HG03460 (cell line): ENCODE measurements at regions not wholly inside any gene's neighbourhood (a gene's known extent, or its start where the extent isn't known, plus 50 kb on each side); places are given as distances from the start of the nearest gene placed in this dataset.
"Not testable (repeated sequence)": the region's sequence is repeated elsewhere in the genome, so short reads cannot be mapped to it uniquely, and the experiment has no call there.

Source experiments
- ATAC-seq: cut with Tn5 transposase; IDR thresholded peaks from one replicate; pipeline ENCODE4 v1.9.1; 2021; ENCODE audit not compliant: unreplicated experiment

DNA sequence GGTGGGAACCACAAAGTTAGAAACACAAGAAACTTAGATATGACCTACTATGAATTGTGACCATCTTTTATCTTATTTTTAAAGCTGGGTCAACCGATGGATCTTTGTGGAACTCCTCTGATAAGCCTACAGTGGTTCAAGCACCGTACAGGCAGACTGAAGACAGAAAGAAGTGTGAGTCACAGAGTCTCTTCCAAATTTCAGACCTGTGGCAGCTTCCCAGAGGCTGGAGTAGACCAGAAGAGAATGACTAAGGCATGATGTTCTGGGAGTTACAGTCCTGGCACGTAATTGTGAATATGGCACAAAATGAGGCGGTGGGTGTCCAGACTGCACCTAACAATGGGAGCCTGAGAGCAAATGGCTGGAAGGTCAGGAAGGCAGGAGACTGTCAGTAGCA lies 70.0 kb downstream of the LMO4 start:
- no peak for ATAC-seq

DNA sequence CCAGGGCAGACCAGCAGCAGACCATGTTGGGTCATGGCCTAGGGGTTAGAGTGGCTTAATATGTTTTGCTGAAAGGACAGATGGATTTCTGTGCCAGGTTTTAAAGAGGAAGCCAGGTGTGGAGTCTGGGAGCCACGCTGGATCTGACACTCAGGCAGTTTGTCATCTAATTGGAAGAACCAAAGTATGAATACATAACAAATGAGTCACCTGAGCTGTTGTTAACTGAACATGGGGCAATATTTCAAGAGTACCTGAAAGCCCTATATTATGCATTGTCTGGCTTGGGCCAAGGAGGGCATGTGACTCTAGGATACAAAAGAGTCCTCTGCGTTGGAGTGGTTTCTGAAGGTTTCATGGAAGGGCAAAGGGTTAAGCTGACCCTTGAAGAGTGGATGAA lies 70.6 kb downstream of the LMO4 start:
- no peak for ATAC-seq

DNA sequence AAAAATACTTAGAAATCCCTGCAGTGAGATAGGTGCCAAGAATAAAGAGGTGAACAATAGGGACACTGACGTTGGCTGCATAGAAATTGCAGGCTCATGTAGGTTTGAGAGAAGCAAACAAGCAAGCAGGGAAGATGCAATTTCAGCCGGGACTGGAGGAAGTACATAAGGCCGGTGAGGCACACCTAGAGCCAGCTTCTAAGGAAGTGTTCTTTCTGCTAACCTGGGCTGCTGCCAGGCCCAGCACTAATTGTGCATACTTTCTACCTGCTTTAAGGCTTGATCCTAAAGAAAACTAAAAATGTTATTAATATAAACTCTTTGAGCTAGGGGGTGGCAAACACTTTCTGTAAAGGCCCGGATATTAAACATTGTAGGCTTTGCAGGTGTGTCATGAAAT lies 71.0 kb downstream of the LMO4 start:
- no peak for ATAC-seq

DNA sequence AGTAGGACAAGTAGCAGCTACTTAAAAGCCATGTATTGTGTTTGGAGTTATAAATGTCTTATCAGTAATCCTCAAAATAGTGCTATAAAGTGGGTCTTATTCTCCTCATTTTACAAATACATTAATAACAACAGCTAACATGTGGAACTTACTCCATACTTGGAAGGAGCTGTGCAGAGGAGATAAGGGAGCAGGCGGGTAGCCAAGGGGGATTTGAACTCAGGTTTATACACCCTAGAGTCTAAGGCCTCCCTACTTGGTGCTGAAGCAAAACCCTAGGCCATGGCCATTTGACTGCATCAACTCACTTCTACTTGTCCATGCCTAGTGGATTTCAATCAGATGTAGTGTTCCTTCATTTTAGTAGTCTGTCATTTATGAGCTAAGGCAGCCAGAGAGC lies 72.1 kb downstream of the LMO4 start:
- no peak for ATAC-seq

DNA sequence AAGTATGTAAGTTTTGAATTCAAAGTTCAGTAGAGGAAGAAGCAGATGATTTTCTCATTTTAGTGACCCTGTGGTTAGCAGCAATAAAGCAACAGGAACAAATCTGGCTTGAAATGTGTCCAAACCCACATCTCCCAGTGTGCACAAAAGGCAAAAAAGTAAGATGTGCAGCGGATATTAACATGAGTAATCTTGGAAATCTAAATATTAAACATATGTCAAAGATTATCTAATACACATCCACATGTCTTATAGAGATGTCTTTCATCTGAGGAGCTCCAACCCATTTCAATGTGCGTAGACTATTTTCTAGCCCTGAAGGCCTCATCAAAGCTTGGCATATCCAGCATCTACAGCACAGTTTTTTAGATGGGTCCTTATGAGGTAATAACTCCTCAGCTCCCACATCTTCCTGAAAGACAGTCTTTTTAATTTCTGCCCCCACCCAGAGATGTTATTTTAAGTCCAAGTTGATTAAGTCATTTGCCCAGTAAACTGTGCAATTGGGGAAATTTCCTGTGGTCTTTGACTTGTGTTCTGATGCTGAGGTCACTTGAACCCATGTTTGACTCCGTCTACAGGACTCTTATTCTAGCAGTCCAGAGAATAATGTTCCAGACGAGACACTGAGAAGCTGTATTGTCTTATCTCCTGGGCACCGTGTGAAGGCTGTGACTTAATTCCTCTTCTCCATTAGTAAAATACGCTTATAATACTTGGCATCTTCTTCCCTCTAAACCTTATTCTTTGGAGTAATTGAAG lies 73.7 kb downstream of the LMO4 start:
- no peak for ATAC-seq

DNA sequence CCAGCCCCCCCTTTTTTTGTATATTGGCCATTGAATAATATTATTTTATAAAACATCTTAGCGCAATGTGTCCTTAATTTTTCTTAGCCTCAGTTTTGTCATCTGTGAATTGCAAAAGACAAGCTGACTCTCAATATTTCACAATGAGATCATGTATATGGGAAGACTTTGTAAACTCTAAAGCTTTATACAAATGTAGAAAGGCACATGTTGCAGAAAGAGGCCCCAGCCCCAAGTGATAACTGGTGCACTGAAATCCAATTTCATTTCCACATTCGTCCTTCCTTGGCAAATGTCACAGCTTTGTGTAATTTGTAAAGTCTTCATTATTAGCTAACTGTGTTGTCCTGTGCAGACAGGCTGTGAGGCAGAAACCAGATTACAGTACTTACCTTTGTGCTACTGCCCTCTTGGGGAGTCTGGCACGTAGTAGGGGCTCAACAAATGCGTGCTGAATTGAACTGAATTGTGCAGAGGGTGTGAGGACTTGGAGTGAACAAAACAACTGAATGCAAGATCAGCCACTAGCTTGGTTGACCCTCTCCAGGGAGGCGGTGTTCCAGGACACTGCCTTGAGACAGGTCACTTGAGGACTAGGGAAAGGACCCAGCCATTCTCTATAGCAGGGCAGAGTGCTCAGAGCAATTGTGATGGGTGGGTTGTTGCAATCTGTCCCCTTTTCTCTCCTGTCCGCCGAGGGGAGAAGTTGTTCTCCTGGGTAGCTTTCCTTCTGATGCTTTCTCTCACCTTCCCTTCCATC lies 74.6 kb downstream of the LMO4 start:
- ATAC-seq = no peak

DNA sequence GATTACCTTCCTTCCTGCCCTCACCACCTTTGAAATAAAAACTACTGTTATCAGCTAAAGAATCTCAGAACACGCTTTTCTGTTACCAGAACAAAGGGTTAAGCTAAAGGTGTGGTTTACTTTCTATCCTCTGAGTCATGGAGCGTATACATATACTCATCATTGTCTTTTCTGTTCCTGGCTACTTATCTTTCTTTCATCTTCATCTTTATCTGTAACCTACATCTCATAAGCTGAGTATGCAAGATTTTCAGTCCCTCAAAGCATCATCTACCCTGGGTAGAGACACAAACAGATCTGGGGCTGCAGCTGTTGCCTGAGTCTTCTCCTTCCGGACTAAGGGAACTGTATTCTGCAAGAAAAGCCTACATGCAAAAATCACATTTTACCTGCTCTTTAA lies 75.6 kb downstream of the LMO4 start:
- ATAC-seq = no peak

DNA sequence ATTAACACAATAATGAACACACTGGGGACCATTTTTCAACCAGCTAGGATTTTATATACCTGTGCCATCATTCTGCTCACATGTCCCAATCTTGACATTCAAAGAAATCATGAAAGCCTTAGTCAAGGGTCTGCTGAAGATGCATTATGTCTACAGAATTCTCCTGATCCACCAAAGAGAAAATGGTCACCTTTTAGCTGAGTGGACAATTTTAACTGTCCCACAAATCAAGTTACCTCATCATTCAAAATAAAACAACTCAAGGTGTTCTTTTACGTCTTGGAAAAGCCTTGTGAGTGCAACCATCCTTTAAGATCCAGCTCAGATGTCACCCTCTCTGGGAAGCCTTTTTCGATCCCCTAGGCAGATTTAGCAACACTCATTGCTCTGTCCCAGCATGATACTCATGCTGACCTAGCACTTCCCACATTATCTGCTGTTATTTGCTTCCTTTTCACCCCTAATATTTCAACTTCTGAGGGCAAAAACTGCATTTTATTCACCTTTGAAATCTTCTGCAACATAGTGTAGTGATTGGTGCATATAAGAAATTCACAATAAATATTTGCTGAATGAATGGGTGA lies 80.1 kb downstream of the LMO4 start:
- no peak for ATAC-seq

DNA sequence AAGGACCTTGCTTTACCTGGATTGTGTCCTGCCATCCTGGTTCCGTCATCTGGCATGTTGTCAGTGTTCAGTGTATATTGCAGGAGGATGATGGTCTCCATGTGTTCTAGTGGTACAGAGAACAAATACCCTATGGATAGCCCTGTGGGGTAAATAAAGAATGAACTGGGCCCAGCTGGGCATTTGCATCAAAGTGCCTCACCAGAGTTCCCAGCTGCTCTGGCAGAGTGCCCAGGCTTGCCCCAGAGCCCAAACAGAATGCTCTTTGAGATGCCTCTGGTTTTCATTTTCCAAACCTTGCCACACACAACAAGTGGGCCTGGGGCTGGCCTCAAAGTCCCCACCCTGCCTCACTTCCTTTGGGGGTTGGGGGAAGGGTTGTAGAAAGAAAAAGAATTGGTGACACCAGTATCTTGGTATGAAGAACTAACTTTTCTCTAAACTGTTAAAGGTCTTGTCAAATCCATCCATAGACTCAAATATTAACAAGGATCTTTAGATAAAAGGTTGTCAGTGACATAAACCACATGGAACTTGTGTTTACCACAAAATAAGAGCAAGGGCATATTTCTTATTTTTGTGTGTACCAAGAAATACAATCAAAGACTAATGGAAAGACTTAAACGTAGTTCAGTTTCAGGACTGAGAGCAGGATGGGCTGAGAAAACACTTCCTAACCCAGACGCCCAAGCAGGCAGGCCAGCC lies 82.2 kb downstream of the LMO4 start:
- ATAC-seq = no peak

DNA sequence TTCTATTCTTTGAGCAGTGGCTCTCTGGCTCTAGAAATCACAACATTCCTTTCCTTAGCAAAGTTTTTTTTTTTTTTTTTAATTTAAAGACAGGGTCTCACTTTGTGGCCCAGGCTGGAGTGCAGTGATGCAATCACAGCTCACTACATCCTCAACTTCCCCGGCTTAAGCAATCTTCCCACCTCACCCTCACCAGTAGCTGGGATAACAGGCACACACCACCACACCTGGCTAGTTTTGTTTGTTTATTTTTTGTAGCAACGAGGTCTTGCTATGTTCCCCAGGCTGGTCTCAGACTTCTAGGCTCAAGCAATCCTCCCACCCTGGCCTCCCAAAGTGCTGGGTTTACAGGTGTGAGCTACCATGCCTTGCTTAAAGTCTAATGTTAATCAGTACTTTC lies 85.2 kb downstream of the LMO4 start:
- not testable (repeated sequence) for ATAC-seq

DNA sequence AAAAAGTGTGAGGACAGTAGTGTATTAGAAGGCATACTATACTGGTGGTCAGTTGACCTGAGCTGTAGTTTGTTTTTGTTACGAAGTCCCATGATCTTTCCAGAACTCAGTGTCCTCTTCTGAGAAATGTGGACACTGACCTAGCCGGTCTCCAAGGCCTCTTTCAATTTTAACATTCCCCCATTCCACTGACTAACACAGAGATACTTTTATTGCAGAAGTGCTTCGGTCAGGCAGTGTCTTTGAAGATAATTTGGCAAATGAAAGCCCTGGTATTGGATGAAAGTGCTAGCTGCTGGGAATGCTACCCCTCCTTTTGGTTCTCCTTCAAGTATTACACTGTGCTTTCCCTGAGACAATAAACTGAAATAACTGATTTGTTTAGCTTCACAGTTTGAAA lies 89.4 kb downstream of the LMO4 start:
- ATAC-seq = no peak

DNA sequence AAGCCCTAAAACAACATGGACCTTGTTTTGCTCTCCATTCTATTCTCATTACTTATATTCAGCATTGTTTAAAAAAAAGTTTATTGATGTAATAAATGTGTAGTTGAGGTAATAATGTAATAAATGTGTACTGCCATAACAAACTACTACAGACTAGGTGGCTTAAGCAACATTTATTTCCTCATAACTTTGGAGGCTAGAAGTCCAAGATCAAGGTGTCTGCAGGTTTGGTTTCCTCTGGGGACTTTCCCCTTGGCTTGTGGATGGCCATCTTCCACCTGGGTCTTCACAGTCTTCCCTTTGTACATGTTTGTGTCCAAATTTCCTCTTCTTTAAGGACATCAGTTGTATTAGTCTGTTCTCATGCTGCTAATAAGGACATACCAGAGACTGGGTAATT lies 93.1 kb downstream of the LMO4 start:
- ATAC-seq = no peak

DNA sequence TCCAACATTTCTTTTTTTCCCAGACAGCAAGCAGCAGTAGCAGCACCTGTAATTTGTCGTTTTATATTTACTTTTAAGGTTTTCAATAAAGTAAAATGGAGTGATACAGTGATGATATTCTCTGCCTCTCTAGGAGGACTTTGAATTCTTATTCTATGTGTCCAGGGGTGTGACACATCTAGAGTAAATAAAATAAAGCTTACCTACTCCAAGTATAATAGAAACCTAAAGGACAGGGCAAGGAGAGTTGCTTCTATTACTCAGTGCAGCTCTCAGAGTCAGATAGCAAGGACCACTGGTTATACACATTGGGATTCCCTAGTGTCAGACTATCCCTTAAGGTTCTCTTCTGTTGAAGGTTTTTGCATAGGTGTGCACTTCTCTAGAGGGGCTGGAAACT lies 95.9 kb downstream of the LMO4 start:
- no peak for ATAC-seq

DNA sequence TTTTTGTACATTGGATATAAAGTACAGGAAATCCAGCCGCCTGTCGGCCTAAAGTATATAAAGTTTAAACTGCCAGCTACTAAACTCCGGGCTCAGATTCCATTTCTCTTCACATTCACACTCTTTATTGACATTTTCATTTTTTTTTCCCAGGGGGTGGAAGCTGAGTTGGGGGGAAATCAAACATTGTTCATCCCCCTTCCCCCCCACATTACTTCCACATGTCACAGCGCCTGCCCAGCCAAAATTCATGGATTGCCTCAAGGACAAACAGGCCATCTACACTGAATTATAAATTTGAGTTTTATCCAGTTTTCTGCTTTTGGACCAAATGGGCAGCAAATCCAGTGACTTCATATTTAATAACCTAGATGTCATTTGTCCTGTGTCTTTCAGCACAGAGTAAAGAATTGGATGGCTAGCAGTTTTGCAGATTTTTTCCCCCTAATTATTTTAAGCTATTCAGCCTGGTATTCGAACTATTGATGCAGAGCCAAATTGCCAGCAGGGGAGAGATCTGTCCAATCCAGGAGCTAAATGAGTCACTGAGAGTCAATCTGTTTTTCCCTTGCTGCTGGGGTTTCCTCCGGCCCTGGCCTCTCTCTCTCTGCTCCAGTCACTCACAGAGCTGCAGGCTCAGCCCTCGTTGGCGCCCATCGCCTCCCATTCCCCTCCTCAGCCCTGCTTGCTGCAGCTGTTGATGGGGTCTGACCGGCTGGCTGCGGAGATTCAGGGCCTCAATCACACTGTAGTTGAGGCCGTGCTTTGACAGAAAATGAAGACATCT lies 98.0 kb downstream of the LMO4 start:
- no peak for ATAC-seq

DNA sequence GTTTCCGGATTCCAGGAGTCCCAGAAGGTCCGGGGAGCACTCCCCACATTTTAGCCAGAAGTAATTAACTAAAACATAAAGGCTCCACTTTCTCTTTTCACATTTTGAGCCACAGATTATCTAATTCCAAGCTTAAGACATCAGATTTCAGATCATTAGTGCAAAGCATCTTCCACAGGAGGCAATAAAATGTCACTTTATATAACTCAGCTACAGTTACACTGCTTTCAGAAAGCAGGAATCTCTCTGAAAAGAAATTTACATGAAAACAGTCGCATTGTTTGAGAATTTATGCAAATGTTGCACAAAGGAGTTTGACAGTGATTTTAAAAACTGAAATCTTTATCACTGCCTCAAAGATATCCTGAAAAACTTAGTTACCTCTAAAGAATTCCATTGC lies 99.7 kb downstream of the LMO4 start:
- no peak for ATAC-seq

DNA sequence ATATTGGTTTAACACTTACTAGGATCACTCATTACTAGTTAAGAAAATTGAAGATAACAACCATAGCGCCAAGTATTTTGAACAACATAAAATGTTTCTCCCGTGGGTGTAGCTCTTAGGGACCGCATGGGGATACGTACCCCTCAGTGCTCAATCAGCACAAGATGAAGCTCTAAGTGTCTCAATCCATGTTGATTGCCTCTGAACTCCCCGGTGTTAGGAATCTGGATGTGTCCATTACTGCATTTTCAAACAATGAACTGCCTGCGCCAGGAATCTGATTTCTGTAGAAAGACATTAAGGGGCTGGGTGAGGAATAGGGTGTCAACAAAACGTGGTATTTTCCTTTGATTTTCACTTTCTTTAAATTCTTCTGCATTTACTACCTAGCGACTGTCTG lies 100.2 kb downstream of the LMO4 start:
- no peak for ATAC-seq

DNA sequence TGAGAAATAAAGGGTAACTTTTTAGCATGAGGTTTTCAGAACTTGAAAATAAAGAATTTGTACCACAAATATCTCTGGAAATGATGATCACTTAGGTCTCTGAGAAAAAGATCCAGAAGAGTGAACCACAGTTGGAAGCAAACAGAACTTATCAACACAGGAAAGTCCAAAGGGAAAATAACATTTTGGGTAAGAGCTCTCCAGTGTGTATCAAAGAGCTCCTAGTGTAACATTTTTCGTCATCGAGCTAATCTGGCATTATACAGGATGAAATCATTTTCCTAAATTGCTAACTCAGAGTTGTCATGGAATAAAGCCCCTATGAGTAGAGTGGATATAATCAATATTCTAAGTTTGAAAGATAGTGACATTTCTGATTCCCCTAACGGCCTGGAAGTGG lies 104.0 kb downstream of the LMO4 start:
- ATAC-seq = no peak

DNA sequence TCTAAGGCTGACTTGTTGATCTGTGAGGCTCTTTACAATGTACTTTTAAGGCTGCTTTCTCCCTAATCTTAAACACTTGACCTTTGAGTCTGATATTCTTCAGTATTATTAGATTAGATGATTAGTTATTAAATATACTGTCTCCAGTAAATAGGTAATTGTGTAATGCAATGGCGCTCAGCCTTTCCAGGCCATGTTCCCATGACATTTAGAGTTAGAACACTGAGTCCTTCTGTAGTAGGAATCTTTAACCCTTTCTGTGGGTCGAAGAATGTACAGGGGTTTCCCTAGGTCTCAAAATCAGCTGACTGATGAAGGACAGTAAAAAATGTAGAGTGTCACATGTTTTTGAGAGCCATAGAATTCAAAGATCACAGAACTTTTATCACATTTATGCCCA lies 104.4 kb downstream of the LMO4 start:
- not testable (repeated sequence) for ATAC-seq

DNA sequence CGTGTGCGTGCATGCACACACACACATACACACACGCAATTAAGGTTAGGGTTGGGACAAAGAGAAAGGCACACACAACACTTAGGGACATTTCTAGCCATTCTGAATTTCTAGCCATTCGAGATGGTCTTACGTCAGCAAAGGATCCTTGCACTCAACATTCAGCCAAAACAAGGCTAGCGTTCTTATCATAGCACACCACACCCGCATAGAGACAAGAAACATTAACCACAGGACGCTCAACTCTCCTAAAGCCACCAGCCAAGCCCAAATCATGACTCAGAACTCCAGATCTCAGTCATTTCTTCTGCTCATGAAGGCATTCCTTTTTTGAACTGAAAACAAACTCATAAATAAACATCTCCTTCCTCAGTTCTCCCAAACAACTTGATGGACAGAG lies 106.8 kb downstream of the LMO4 start:
- ATAC-seq = no peak

DNA sequence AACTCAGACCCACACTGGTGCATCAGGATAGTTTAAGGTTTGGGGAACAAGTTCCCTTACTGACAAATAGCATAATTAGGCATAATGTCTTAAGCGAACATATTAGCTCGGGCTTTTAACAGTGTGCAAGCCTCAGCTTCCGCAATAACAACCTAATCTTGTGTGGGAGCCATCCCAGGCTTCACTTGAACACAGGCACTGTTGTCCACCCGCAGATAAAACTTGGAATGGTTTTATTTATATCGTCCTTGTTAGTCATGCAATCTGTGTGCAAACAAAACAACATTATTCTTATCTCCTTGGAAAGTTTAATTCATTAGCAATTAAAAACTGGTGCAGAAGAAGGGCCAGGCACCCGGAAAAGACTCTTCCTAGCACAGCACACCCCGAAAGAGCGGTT lies 107.4 kb downstream of the LMO4 start:
- ATAC-seq = not testable (repeated sequence)

DNA sequence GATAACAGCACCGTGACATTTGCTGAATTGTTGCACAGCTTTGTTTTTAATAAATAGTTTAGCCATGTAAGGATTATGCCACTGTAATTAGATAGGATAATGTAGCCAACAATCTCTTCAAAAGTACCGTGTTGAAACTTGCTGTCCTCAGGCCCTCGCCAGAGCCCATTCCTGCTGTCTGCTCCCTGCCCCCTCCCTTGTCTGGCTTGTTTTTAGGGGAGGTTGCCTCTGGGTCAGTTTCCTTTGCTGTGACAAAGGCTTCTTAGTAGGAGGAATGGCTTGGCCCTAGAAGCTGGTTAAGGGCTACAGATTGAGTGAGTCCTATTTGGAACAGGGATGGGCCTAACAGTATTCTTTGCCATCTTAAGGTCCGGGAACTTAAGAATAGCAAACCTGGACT lies 107.9 kb downstream of the LMO4 start:
- ATAC-seq = no peak
